ENCODE measurements at regions not wholly inside any gene's neighbourhood (a gene's known extent, or its start where the extent isn't known, plus 50 kb on each side); places are given as distances from the start of the nearest gene placed in this dataset.

DNA sequence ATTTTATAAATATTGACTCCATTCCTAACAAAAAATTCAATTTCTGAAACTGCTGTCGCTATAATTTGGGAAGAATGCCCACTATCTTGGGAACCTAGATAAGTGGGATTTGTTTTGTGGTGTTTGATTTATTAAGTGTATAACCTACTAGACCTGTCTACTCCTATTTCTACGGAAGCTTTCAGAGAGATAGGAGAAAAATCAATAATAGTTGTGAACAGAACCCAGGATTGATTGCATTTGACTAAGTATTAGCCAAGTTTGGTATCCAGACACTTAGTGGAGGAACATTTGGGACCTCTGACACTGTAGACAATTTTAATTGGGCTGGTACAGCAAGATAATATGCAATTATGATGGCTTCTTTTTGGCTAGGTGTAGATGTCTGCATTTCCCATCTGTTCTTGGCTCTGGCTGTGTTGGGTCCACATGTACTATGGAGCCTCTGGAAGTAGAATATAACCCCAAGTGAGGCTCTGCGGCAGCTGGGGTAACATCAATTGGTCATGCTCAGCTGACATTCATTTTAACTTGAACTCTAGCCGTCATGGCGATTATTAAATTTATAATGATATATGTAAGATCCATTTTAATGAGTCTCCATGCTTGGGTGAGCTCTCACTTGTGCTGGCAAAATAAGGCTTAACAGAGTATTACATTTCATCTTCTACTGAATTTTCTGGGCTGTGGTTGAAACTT, 111.5 kb upstream of the E2F8 start:
- Mint-ChIP-seq H3K4me1 (no peaks in the 10 kb centered on the region), H3K9me3 (peaks cover 0 to 1% (median 0%) of the 10 kb centered on the region in 8 donors), H3K36me3 (no peaks in the 10 kb centered on the region), H3K27me3 (peaks cover 48% of the 10 kb centered on the region in 2 donors), H3K4me3 (no peak overlapping the region), H3K27ac (no peak overlapping the region)
- intact Hi-C loops (cut with micrococcal nuclease), result no loop called here
- Histone ChIP-seq H3K36me3 (ENCODE audit: insufficient read depth, low read length) (no peaks in the 10 kb centered on the region), H3K27ac (ENCODE audit: low read depth, low read length) (no peak overlapping the region), H3K4me1 (ENCODE audit: insufficient read depth, low read length) (no peaks in the 10 kb centered on the region), H3K9me3 (ENCODE audit: control insufficient read depth in 1 of 2, low read length in 2 of 2) (no peaks in the 10 kb centered on the region), H3K27me3 (ENCODE audit: insufficient read depth, low read length) (peaks cover 6% of the 10 kb centered on the region), H3K4me3 (ENCODE audit: low read length in 2 of 2) (no peak overlapping the region)
- ChIA-PET POLR2A (ENCODE audit: partially characterized antibody) (no interaction called here), CTCF (ENCODE audit: partially characterized antibody) (no interaction called here)
- DNase-seq, result no peak

GRCh38 chr11:19351426-19351825, 110.7 kb upstream of the E2F8 start:
- no peak for DNase-seq
- Mint-ChIP-seq H3K4me1 (no peaks in the 10 kb centered on the region), H3K36me3 (no peaks in the 10 kb centered on the region), H3K27ac (no peak overlapping the region), H3K4me3 (no peak overlapping the region), H3K9me3 (peaks cover 0 to 1% (median 0%) of the 10 kb centered on the region in 8 donors), H3K27me3 (peaks cover 51 to 52% of the 10 kb centered on the region in 2 donors)
- no peaks in the 10 kb centered on the region for H3K36me3 ChIP-seq (ENCODE audit: insufficient read depth, low read length)
- no peak overlapping the region for H3K4me3 ChIP-seq (ENCODE audit: low read length in 2 of 2)
- no peaks in the 10 kb centered on the region for H3K4me1 ChIP-seq (ENCODE audit: insufficient read depth, low read length)
- intact Hi-C loops (cut with micrococcal nuclease), result no loop called here
- CTCF ChIA-PET (ENCODE audit: partially characterized antibody), result no interaction called here
- POLR2A ChIA-PET (ENCODE audit: partially characterized antibody), result no interaction called here
- peaks cover 8% of the 10 kb centered on the region for H3K27me3 ChIP-seq (ENCODE audit: insufficient read depth, low read length)
- no peaks in the 10 kb centered on the region for H3K9me3 ChIP-seq (ENCODE audit: control insufficient read depth in 1 of 2, low read length in 2 of 2)
- H3K27ac ChIP-seq (ENCODE audit: low read depth, low read length), result no peak overlapping the region

GRCh38 chr11:19350160-19350559, 109.4 kb upstream of the E2F8 start:
- H3K27ac ChIP-seq (ENCODE audit: low read depth, low read length), result no peak overlapping the region
- no peaks in the 10 kb centered on the region for H3K4me1 ChIP-seq (ENCODE audit: insufficient read depth, low read length)
- peaks cover 8% of the 10 kb centered on the region for H3K27me3 ChIP-seq (ENCODE audit: insufficient read depth, low read length)
- no peak overlapping the region for H3K4me3 ChIP-seq (ENCODE audit: low read length in 2 of 2)
- H3K36me3 ChIP-seq (ENCODE audit: insufficient read depth, low read length), result no peaks in the 10 kb centered on the region
- POLR2A ChIA-PET (ENCODE audit: partially characterized antibody), result no interaction called here
- CTCF ChIA-PET (ENCODE audit: partially characterized antibody), result no interaction called here
- intact Hi-C loops (cut with micrococcal nuclease), result no loop called here
- no peak for DNase-seq
- no peak overlapping the region for H3K27ac Mint-ChIP-seq
- H3K27me3 Mint-ChIP-seq, result peaks cover 48 to 54% of the 10 kb centered on the region in 2 donors
- H3K4me1 Mint-ChIP-seq, result peaks cover 0 to 6% (median 5%) of the 10 kb centered on the region in 4 donors
- no peak overlapping the region for H3K4me3 Mint-ChIP-seq
- no peaks in the 10 kb centered on the region for H3K36me3 Mint-ChIP-seq
- H3K9me3 Mint-ChIP-seq, result peaks cover 0 to 2% (median 0%) of the 10 kb centered on the region in 8 donors
- H3K9me3 ChIP-seq (ENCODE audit: control insufficient read depth in 1 of 2, low read length in 2 of 2), result no peaks in the 10 kb centered on the region

GRCh38 chr11:19349340-19350025, 108.7 kb upstream of the E2F8 start:
- ChIA-PET CTCF (ENCODE audit: partially characterized antibody) (no interaction called here), POLR2A (ENCODE audit: partially characterized antibody) (no interaction called here)
- Histone ChIP-seq H3K36me3 (ENCODE audit: insufficient read depth, low read length) (no peaks in the 10 kb centered on the region), H3K27me3 (ENCODE audit: insufficient read depth, low read length) (peaks cover 8% of the 10 kb centered on the region), H3K9me3 (ENCODE audit: control insufficient read depth in 1 of 2, low read length in 2 of 2) (no peaks in the 10 kb centered on the region), H3K27ac (ENCODE audit: low read depth, low read length) (no peak overlapping the region), H3K4me1 (ENCODE audit: insufficient read depth, low read length) (no peaks in the 10 kb centered on the region), H3K4me3 (ENCODE audit: low read length in 2 of 2) (no peak overlapping the region)
- H3K4me3 Mint-ChIP-seq, result no peak overlapping the region
- no peak for DNase-seq
- no peak overlapping the region for H3K27ac Mint-ChIP-seq
- H3K4me1 Mint-ChIP-seq, result peaks cover 0 to 10% (median 5%) of the 10 kb centered on the region in 4 donors
- H3K36me3 Mint-ChIP-seq, result no peaks in the 10 kb centered on the region
- peaks cover 47 to 53% of the 10 kb centered on the region in 2 donors for H3K27me3 Mint-ChIP-seq
- peaks cover 0 to 2% (median 0%) of the 10 kb centered on the region in 8 donors for H3K9me3 Mint-ChIP-seq
- intact Hi-C loops (cut with micrococcal nuclease), result no loop called here

GRCh38 chr11:19347911-19348310, 107.2 kb upstream of the E2F8 start:
- H3K27ac ChIP-seq (ENCODE audit: low read depth, low read length), result no peak overlapping the region
- no peak overlapping the region for H3K4me3 Mint-ChIP-seq
- intact Hi-C loops (cut with micrococcal nuclease), result no loop called here
- no peaks in the 10 kb centered on the region for H3K36me3 ChIP-seq (ENCODE audit: insufficient read depth, low read length)
- ChIA-PET POLR2A (ENCODE audit: partially characterized antibody) (no interaction called here), CTCF (ENCODE audit: partially characterized antibody) (no interaction called here)
- H3K27ac Mint-ChIP-seq, result no peak overlapping the region
- H3K4me3 ChIP-seq (ENCODE audit: low read length in 2 of 2), result no peak overlapping the region
- peaks cover 0 to 2% (median 0%) of the 10 kb centered on the region in 8 donors for H3K9me3 Mint-ChIP-seq
- H3K9me3 ChIP-seq (ENCODE audit: control insufficient read depth in 1 of 2, low read length in 2 of 2), result no peaks in the 10 kb centered on the region
- peaks cover 12% of the 10 kb centered on the region for H3K27me3 ChIP-seq (ENCODE audit: insufficient read depth, low read length)
- peaks cover 55 to 64% of the 10 kb centered on the region in 2 donors for H3K27me3 Mint-ChIP-seq
- DNase-seq, result no peak
- H3K4me1 Mint-ChIP-seq, result peaks cover 0 to 10% (median 5%) of the 10 kb centered on the region in 4 donors
- no peaks in the 10 kb centered on the region for H3K36me3 Mint-ChIP-seq
- no peaks in the 10 kb centered on the region for H3K4me1 ChIP-seq (ENCODE audit: insufficient read depth, low read length)

- no peak for DNase-seq
- H3K27ac Mint-ChIP-seq, result no peak overlapping the region
- Histone ChIP-seq H3K4me1 (ENCODE audit: insufficient read depth, low read length) (no peaks in the 10 kb centered on the region), H3K27me3 (ENCODE audit: insufficient read depth, low read length) (peaks cover 12% of the 10 kb centered on the region), H3K27ac (ENCODE audit: low read depth, low read length) (no peak overlapping the region), H3K9me3 (ENCODE audit: control insufficient read depth in 1 of 2, low read length in 2 of 2) (no peaks in the 10 kb centered on the region), H3K4me3 (ENCODE audit: low read length in 2 of 2) (no peak overlapping the region), H3K36me3 (ENCODE audit: insufficient read depth, low read length) (no peaks in the 10 kb centered on the region)
- H3K9me3 Mint-ChIP-seq, result peaks cover 0 to 2% (median 0%) of the 10 kb centered on the region in 8 donors
- ChIA-PET CTCF (ENCODE audit: partially characterized antibody) (no interaction called here), POLR2A (ENCODE audit: partially characterized antibody) (no interaction called here)
- intact Hi-C loops (cut with micrococcal nuclease), result no loop called here
- peaks cover 0 to 10% (median 5%) of the 10 kb centered on the region in 4 donors for H3K4me1 Mint-ChIP-seq
- peak overlapping the region in 2 of 8 donors; percentile 11 to 26 for H3K4me3 Mint-ChIP-seq
- no peaks in the 10 kb centered on the region for H3K36me3 Mint-ChIP-seq
- H3K27me3 Mint-ChIP-seq, result peaks cover 57 to 60% of the 10 kb centered on the region in 2 donors
These were observed 105.3 kb upstream of the E2F8 start for GRCh38 chr11:19345848-19346681.

- H3K36me3 Mint-ChIP-seq, result no peaks in the 10 kb centered on the region
- POLR2A ChIA-PET (ENCODE audit: partially characterized antibody), result no interaction called here
- Histone ChIP-seq H3K4me3 (ENCODE audit: low read length in 2 of 2) (no peak overlapping the region), H3K9me3 (ENCODE audit: control insufficient read depth in 1 of 2, low read length in 2 of 2) (no peaks in the 10 kb centered on the region), H3K27ac (ENCODE audit: low read depth, low read length) (no peak overlapping the region), H3K36me3 (ENCODE audit: insufficient read depth, low read length) (no peaks in the 10 kb centered on the region), H3K27me3 (ENCODE audit: insufficient read depth, low read length) (peaks cover 12% of the 10 kb centered on the region), H3K4me1 (ENCODE audit: insufficient read depth, low read length) (no peaks in the 10 kb centered on the region)
- H3K4me3 Mint-ChIP-seq, result peak overlapping the region in 1 of 8 donors; percentile 26
- no peak for DNase-seq
- H3K27me3 Mint-ChIP-seq, result peaks cover 53 to 59% of the 10 kb centered on the region in 2 donors
- no peak overlapping the region for H3K27ac Mint-ChIP-seq
- peaks cover 0 to 2% (median 0%) of the 10 kb centered on the region in 8 donors for H3K9me3 Mint-ChIP-seq
- intact Hi-C loops (cut with micrococcal nuclease), result no loop called here
- H3K4me1 Mint-ChIP-seq, result peaks cover 0 to 10% (median 5%) of the 10 kb centered on the region in 4 donors
- CTCF ChIA-PET (ENCODE audit: partially characterized antibody), result no interaction called here
These were observed 104.7 kb upstream of the E2F8 start for GRCh38 chr11:19345519-19345847.
